GM19467 (cell line): ENCODE measurements at regions not wholly inside any gene's neighbourhood (a gene's known extent, or its start where the extent isn't known, plus 50 kb on each side); places are given as distances from the start of the nearest gene placed in this dataset.

Experiments used
- ATAC-seq: cut with Tn5 transposase; IDR thresholded peaks from one replicate; pipeline ENCODE4 v1.9.1; 2021; ENCODE audit warnings: mild to moderate bottlenecking, moderate library complexity; ENCODE audit not compliant: unreplicated experiment

DNA sequence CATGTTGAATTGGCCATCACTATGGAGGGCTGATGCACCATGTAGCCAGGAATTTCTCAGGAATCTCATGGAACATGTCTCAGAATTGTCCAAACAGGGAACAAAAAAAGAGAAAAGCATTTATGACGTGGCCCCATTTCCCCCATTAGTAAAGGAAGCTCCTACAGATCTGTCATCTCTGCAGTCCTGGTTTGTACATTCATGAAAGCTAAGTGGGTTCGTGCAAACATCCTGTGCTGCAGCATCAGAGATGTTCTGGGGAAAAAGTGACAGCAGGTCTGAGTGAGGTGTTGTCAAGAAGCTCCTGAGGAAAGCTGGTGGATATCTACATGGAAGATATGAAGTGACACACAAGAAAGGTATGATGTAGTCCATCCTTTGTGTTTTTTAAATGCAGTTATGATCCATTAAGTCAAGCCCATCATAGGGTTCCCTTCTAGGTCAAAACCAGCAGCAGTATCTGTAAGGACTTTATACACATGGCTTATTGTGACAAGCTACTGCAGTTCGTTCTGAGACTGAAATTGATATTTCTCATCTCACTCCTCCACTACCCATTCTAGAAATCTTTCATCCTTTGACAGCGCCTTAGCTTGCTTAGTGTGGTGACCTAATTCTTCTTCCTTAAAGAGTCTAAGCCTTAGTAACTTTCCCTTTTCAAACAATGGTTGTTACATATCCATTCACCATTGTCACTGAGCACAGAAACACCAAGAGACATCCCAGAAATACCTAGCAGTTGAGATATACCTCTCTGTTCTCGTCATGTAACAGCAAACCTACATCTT lies 200.0 kb upstream of the TCF21 start:
- no peak for ATAC-seq

DNA sequence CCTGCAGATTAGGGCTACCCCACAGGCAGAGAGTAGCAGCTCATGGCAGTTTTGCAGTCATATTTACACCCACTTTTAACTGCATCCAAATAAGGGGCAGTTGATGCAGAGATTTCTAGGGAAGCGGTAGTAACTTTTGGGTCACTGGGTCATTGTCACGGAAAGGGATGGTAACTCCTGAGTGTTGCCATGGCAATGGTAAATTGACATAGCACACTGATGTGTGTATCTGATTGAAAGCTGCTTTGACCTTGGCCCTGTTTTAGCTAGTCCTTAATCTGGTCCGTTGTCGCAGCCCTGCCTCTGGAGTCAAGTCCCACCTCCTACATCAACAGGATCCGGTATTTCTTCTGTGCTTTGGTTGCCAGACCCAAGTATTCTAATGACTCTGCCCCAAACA lies 199.1 kb upstream of the TCF21 start:
- ATAC-seq, result no peak

DNA sequence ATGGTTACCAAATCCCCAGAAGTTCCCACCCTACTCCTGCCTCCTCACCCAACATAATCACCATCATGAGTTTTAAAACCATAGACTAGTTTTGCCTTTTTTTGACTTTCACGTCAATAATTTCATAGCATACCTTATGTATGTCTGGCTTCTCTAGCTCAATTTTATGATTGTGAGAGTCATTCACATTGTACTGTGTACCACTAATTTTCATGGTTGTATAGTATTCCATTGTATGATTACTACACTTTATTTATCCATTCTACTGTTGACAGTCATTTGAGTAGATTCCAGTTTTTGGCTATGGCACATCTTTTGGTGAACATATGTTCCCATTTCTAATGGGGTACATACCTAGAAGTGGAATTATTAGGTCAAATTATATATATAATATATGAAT lies 195.3 kb upstream of the TCF21 start:
- no peak for ATAC-seq

DNA sequence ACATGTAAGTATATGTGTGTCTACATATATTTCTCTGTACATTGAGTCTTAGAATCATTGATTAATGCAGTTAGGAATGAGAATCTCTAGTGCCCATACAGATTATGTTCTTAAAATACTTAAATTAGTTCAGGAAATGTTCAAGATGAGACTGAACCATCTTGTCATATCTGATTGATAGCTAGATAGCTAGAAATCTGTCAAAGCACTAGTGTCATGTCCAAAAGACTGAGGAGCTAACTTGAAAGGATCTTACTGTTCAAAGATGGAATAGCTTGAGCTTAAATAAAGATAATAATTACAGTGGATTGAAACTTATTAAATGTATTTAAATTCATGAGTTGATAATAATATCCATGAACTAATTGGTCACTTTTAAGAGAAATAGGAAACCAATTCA lies 191.7 kb upstream of the TCF21 start:
- no peak for ATAC-seq

DNA sequence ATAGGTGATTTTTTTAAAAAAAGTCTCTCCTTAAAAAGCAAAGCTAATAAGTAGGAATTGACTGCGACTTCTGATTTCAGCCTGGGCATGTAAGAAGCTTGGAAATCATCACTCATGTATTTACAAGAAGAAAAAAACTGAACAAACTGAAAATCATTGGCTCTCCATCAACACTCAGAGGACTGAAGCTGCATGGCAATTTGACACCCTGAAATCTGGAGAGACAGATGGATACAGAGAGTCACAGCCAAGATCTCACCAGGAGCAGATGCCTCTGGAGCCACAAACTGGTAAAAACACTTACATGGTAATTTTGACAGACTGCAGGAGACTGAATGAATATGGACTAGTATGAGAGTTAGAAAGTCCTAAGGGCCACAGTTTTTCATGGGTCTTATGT lies 191.2 kb upstream of the TCF21 start:
- ATAC-seq, result no peak

DNA sequence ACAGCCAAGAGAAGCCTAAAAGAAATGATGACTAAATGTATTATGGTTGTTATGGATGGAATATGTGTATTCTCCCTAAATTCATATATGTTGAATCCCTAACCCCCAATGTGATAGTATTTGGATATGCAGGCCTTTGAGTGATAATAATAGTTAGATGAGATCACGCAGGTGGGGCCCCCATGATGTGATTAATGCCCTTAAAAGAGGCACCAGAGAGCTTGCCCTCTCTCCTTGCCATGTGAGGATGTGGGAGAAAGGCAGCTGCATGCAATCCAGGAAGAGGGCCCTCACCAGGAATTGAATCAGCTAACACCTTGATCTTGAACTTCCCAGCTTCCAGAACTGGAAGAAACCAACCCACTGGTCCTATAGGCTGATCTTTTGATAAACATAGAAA lies 190.6 kb upstream of the TCF21 start:
- no peak for ATAC-seq

DNA sequence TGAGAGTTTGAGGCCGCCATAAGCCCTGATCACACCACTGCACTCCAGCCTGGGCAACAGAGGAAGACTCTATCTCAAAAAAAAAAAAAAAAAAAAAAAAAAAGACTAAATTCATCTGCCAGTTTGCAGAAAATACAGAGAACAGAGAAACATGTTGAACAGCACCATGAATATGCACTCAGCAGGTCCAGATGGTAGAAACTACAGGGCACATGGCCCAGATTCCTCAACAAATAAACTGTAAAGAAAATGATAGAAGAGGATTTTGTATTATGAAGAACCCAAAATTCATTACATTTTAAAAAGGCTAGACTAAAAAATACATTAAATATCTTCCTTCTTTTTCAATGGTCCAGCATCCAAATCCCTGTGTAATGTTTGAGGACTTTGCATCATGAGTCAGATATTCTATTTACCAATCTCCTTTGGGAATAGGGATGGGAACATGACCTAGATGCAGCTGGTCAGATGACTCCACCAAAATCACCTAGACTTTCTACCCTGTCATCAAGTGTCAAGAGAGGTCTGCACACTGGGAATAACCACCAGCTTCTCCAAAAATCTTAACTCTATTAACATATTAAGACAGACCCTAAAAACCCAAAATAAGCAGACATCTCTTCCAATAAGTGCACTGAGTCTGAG lies 189.1 kb upstream of the TCF21 start:
- no peak for ATAC-seq

DNA sequence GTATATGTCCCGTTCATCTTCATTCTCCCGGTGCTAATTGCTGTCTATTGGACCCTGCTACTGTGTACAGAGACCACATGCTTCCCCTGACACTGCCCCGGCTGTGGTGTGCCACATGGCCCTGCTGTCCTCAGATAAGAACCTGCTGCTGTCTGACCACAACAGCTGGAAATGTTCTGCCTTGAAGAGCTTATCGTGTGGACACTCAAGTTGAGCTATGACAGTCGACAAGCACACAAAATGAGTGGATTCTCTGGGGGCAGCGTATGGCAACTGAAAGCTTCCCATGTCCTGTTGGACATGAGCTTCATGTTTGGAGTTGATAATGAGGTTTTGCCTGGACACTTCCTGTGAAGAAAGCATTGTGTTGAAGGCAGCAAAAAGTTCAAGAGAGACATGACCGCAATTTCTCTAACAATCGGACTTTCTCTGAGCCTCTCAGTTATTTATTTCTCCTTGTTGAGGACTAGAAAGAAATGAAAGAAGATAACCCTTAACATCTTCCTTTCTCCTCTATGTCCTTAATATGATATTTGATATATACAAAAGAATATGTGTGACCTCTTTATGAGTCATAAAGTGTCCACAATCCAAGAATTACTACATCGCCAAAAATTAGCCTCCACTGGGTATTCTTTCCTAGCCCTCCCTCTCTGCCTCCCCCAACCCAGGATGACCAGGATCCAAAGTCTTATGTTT lies 187.1 kb upstream of the TCF21 start:
- no peak for ATAC-seq

DNA sequence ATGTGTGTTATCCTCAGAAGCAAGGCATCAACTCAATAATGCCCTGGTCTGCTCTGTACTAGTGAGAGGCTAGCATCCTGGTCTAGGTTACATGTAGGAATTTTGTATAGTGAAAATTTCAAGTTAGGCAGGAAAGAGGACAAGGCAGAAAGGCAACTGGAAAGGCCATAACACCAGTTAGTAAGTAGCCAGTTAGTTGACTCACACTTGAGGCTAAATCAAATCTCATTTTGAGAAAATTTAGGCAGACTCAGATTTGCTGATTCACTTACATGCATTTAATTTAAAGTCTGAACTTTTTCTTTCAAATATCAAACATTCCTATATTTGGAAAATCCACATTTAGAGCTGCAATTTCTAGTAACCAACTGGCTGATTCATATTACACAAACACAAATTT lies 184.5 kb upstream of the TCF21 start:
- no peak for ATAC-seq

DNA sequence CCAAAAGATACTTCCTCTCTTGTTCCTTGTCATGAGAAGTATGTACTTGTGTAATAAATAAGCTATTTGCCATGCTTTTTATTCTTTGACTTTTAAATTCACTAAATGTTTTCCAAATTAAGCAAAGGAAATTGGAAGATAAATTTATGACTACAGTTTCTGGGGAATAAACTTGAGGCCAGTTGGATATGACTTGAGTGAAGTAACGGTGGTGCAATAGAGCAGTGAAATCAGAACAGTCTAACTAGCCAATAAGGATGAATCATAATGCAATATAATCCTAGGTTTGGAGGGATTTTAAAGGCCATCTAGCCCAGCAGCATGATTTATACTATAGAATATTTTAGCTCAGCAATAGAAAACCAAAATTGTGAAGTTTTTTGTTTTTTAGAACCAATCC lies 183.8 kb upstream of the TCF21 start:
- ATAC-seq, result no peak

DNA sequence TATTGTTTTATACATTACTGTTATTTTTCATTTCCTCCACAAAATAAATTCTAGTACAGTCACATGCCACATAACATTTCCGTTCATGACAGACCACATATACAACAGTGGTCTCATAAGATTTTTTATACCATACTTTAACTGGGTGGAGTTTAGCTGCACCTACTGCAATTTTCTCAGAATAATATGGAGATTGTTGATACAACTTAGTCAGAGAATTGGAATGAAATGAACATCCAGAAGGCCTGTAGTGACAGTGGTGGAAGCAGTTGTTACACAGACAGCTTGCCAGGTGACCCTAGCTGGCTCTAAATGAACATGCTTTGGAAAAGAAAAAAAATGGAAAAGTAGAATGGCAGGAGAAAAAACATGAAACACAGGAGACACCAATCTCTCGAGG lies 183.2 kb upstream of the TCF21 start:
- no peak for ATAC-seq

DNA sequence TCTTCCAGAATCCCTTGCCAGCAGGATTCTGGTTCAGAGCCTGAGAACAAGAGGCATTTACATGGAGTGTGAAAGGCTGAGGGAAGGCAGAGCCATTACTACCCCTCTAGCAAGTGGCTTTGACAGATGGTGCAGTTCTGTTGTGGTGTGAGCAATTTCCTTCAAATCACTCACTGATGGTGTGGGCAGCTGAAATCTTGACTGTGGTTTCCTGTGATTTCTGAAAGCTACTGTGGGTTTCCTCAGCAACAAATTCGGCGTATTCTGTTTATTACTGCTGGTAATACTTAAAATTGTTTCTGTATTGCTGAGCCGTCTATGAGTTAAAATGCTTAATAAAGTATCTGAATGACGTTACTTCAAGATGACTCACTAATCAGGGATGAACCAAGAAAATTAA lies 181.5 kb upstream of the TCF21 start:
- ATAC-seq, result peak; percentile 53

DNA sequence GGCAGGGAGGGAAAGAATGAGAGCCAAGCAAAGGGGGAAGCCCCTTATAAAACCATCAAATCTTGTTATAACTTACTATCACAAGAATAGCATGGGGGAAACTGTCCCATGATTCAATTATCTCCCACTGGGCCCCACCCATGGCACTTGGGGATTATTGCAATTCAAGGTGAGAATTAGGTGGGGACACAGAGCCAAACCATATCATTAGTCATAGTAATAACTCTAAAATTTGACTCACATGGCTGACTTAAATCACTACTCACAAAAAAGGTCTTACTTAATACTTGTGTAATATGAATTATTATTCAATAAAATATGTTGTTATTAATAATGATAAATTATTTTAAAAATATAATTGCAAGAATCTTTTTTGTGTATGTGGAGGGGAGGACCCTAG lies 178.1 kb upstream of the TCF21 start:
- no peak for ATAC-seq

DNA sequence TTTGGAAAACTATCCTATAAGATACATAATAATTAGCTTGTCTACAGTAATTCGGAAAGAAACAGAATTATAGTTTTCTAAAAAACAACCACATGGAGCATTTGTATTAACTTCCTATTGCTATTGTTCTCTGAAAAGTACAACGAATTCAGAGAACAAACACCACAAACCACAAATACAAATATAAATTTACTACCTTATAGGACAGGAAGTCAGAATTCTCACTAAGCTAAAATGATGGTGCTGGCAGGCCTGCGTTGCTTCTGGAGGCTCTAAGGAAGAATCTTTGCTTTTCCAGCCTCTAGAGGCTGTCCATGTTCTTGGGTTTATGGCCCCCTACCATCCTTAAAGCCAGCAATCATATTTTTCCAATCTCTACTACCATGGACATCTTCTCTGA lies 173.6 kb upstream of the TCF21 start:
- no peak for ATAC-seq

DNA sequence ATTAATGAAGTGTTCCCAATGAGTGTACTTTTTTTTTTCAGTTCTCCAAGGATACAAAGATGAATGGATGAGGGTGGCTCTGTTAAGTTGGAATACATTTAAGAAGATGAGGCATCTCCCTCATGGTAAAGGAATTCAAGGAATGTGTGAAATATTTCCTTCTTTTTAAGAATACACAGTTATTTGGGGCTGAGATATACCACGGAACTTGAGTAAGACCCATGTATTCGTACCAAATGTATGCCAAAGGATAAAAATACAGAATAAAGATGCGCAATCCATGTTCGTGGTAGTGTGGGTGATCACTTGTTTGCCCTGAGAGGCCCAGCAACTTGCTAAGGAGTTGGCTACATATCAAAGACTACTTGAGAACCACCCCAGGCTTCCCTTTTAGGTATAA lies 164.2 kb upstream of the TCF21 start:
- ATAC-seq, result no peak

DNA sequence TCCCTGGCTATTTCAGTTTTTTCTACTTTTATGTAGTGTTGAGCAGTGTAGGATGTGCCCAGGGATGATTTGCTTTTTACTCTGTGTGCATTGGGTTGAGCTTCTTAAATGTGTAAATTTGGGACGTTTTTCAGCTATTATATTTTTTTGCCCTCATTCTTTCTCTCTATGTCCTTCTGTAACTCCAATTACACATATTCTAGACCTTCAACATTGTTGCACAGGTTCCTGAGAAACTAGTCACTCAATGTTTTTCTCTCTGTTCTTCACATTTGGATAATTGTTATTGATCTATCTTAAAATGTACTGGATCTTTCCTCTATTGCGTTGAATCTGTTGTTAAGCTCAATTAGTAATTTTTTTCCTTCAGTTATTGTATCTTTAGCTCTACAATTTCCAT lies 162.7 kb upstream of the TCF21 start:
- no peak for ATAC-seq

DNA sequence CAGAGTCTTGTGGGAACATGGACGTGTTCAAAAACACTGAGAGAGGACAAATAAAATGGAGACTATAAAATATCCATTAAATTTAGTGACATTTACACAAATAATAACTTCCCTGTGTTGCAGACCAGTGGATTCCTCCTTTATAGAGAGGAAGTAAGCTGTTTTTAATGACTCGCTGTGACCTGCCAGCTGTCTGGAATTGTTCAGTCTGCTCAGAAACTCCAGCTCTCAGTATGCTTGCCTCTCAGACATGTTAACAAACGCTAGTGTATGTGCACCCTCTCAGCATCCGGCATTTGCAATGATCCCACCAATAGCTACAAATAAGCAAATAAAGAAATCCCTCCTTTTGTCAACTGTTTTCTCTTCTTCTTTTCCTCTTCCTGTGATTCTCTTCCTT lies 158.0 kb upstream of the TCF21 start:
- ATAC-seq, result no peak

DNA sequence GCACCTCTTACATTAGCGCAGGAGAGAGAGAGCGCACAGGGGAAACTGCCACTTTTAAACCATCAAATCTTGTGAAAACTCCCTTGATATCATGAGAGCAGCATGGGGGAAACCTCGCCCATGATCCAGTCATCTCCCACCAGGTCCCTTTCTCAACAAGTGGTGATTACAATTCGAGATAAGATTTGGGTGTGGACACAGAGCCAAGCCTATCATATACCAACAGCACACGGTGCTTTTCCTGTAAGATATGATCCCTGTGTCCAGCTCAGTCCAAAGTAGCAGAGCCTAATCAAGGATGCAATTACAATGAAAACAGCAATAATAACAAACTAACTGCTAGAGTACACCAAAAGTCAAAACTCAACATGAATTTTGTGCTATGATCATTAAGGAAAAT lies 148.7 kb upstream of the TCF21 start:
- ATAC-seq, result no peak

DNA sequence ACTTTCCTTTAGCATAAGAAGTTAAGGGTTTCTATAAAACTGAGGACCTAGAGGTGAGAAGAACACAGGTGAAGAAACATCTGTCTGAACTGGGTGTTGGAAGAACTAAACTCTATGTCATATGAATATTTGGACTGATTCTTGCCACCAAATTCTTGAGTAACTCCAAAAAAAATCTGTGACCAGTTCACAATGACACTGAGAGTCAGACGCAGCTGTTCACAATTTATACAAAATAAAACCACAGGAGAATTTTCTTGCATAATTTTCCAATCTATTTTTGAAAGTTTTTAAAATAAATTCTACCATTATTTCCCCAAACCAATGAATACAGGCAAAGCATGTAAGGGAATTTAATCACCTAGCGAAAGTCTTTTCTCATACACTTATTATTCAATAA lies 148.1 kb upstream of the TCF21 start:
- ATAC-seq, result no peak

DNA sequence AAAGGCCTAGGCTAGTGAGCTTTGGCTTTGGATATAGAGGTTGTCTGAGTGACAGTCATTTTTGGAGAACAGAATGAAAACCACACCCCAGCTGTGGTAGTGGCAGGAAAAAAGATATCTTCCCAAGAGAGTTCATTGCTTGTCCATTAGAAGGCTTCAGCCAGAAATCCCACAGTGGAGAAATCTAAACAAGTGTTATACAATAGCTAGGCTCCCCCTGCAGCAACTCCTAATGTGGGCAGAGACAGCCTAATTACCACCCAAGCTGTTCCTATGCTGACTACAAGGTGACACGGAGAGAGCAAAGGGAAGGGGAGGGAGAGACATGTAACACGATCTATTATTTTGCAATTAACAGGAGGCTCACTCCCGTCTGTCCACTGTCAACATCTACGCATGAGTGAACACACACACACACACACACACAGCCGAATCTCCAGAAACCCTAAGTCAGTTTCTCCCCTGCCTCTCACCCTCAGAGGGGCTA lies 147.5 kb upstream of the TCF21 start:
- no peak for ATAC-seq

DNA sequence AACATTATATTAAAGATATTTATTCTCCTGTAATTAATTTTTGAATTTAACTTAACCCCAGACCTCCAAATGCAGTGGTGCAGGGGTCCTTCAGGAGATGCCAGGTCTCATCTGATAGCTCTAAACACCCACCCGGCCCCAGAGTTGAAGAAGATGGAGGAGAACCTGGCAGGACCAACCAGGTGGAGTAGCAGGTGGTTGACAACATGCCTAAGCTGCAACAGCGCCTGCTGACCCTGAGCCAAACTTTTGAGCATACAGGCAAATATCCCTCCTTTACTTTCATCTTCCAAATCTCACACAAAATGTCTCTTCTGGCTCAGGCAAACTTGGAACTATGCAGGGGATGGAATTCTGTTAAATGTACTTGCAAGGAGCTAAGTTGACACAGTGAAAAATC lies 145.3 kb upstream of the TCF21 start:
- no peak for ATAC-seq

DNA sequence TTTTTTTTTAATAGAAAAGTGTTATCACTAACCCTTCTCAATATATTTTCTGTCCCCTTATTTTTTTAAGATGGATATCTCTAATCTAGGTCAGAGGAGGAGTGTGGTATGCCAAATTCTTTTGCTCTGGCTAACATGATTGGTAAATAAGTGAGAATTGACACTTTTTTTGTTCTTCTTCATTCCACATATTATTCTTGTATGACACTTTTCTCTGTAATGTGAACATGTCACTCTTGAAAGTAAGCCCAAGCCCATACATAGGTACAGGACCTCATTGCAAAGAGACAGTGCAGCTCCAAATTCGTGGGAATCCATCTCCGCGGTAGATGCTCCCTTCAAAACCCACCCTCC lies 142.5 kb upstream of the TCF21 start:
- ATAC-seq, result no peak
